Prostate gland (tissue), 2 donors: ENCODE measurements at regions not wholly inside any gene's neighbourhood (a gene's known extent, or its start where the extent isn't known, plus 50 kb on each side); places are given as distances from the start of the nearest gene placed in this dataset.
"Not testable (repeated sequence)": the region's sequence is repeated elsewhere in the genome, so short reads cannot be mapped to it uniquely, and the experiment has no call there.

Experiments used
- DNase-seq: peaks from one replicate; pipeline ENCODE4 v3.0.0-alpha.2; 2019; ENCODE audit warnings: low spot score
- H3K27ac ChIP-seq, 2 donors: fragments of 200-600 bp; sonication (generic); 2 replicates each; pipeline ENCODE4 v1.5.1; 2017 to 2019
- H3K27me3 ChIP-seq: fragments of 200-600 bp; sonication (generic); replicated peaks from 2 replicates; pipeline ENCODE4 v1.5.1; 2019; ENCODE audit not compliant: insufficient read depth
- H3K36me3 ChIP-seq, 2 donors: fragments of 200-600 bp; sonication (generic); 1 replicate in 1 of 2; 2 replicates in 1 of 2; pipeline versions ENCODE4 v1.5.1 to v1.8.1; 2017 to 2019
- H3K4me1 ChIP-seq: fragments of 200-600 bp; sonication (generic); replicated peaks from 2 replicates; pipeline ENCODE4 v1.5.1; 2019
- H3K4me3 ChIP-seq, 2 donors: fragments of 200-600 bp; sonication (generic); 2 replicates each; pipeline ENCODE4 v1.5.1; 2017 to 2019
- H3K9me3 ChIP-seq: fragments of 200-600 bp; sonication (generic); 2 replicates; pipeline ENCODE4 v1.5.1; 2017
- WGBS: methylation state at CpG from one replicate; pipeline ENCODE4 v1.1.5; 2018; 5-methylcytosine and 5-hydroxymethylcytosine counted together
- intact Hi-C: fragments of 100-400 bp; cut with DNase I; formaldehyde crosslinking; loops from one replicate; pipeline ENCODE4 v1.14.2; 2022

- DNase-seq = not testable (repeated sequence)
- 78% methylated on average over 5 of the region's 23 CpGs for WGBS
Observed at GRCh38 chr14:105720852-105721601, 194.6 kb downstream of the TMEM121 start.

GRCh38 chr14:105721602-105721970, 195.2 kb downstream of the TMEM121 start:
- H3K4me3 ChIP-seq, H3K36me3 ChIP-seq, H3K27ac ChIP-seq, H3K9me3 ChIP-seq, H3K27me3 ChIP-seq, H3K4me1 ChIP-seq, intact Hi-C loops, DNase-seq: not testable (repeated sequence)
- WGBS = 48% methylated on average over 4 of the region's 17 CpGs

More at GRCh38 chr14:105720852-105721601, 194.6 kb downstream of the TMEM121 start:
- H3K36me3 ChIP-seq, intact Hi-C loops, H3K9me3 ChIP-seq, H3K4me3 ChIP-seq, H3K27ac ChIP-seq, H3K4me1 ChIP-seq, H3K27me3 ChIP-seq: not testable (repeated sequence)

GRCh38 chr14:105721996-105722709, 195.8 kb downstream of the TMEM121 start:
- H3K4me1 ChIP-seq, H3K27me3 ChIP-seq, H3K9me3 ChIP-seq, H3K4me3 ChIP-seq, H3K27ac ChIP-seq, H3K36me3 ChIP-seq, intact Hi-C loops, DNase-seq: not testable (repeated sequence)
- WGBS = 91% methylated on average over 17 of the region's 40 CpGs

- WGBS = no CpG with 5 or more reads among the region's 8 CpGs
- H3K4me1 ChIP-seq, H3K9me3 ChIP-seq, H3K4me3 ChIP-seq, intact Hi-C loops, H3K27ac ChIP-seq, H3K36me3 ChIP-seq, H3K27me3 ChIP-seq, DNase-seq: not testable (repeated sequence)
Observed at GRCh38 chr14:105723271-105723670, 196.9 kb downstream of the TMEM121 start.

GRCh38 chr14:105723776-105724175, 197.4 kb downstream of the TMEM121 start:
- H3K27me3 ChIP-seq, H3K36me3 ChIP-seq, H3K9me3 ChIP-seq, H3K4me1 ChIP-seq, H3K27ac ChIP-seq, intact Hi-C loops, H3K4me3 ChIP-seq, DNase-seq: not testable (repeated sequence)
- 83% methylated on average over 8 of the region's 15 CpGs for WGBS

- H3K27ac ChIP-seq, H3K27me3 ChIP-seq, H3K9me3 ChIP-seq, H3K4me3 ChIP-seq, H3K36me3 ChIP-seq, DNase-seq, intact Hi-C loops, H3K4me1 ChIP-seq: not testable (repeated sequence)
- 76% methylated on average over 8 of the region's 8 CpGs for WGBS
Observed at GRCh38 chr14:105729825-105730368, 203.5 kb downstream of the TMEM121 start.

- H3K27me3 ChIP-seq, H3K27ac ChIP-seq, H3K36me3 ChIP-seq, intact Hi-C loops, H3K9me3 ChIP-seq, DNase-seq, H3K4me1 ChIP-seq, H3K4me3 ChIP-seq: not testable (repeated sequence)
- 31% methylated on average over 7 of the region's 7 CpGs for WGBS
Observed at GRCh38 chr14:105730731-105731130, 204.3 kb downstream of the TMEM121 start.

GRCh38 chr14:105731221-105731985, 205.0 kb downstream of the TMEM121 start:
- DNase-seq, H3K4me1 ChIP-seq, H3K9me3 ChIP-seq, H3K27me3 ChIP-seq, H3K27ac ChIP-seq, H3K4me3 ChIP-seq, H3K36me3 ChIP-seq, intact Hi-C loops: not testable (repeated sequence)
- 71% methylated on average over 29 of the region's 31 CpGs for WGBS
